Activated CD4-positive, alpha-beta T cell treated with anti-CD3 and anti-CD28 coated beads for 36 hours (primary cell): ENCODE measurements at regions not wholly inside any gene's neighbourhood (a gene's known extent, or its start where the extent isn't known, plus 50 kb on each side); places are given as distances from the start of the nearest gene placed in this dataset.
"Not testable (repeated sequence)": the region's sequence is repeated elsewhere in the genome, so short reads cannot be mapped to it uniquely, and the experiment has no call there.

ENCODE experiments used
- ATAC-seq: fragments of 200-7000 bp; cut with Tn5 transposase; one replicate; pipeline ENCODE4 v1.10.0; 2021; ENCODE audit warnings: mild to moderate bottlenecking, moderate library complexity
- CTCF ChIA-PET: fragments of 350-600 bp; sonication (Branson Sonifier 250); formaldehyde crosslinking; loops from one replicate; lab custom pipeline; 2021; ENCODE audit warnings: antibody characterized with exemption; lab: Charles Lee
- POLR2A ChIA-PET: fragments of 350-600 bp; sonication (Branson Sonifier 250); formaldehyde crosslinking; loops from one replicate; lab custom pipeline; 2021; ENCODE audit warnings: antibody characterized with exemption, inconsistent platforms; lab: Charles Lee
- DNase-seq: peaks from one replicate; pipeline ENCODE4 v3.0.0-alpha.2; 2020
- H3K27ac Mint-ChIP-seq: one replicate; pipeline ENCODE4 v1.8.0; 2021; ENCODE audit warnings: mixed read lengths
- H3K27me3 Mint-ChIP-seq: one replicate; pipeline ENCODE4 v1.8.0; 2021; ENCODE audit warnings: mixed read lengths
- H3K36me3 Mint-ChIP-seq: one replicate; pipeline ENCODE4 v1.8.0; 2021; ENCODE audit warnings: low read depth, mixed read lengths
- H3K4me1 Mint-ChIP-seq: one replicate; pipeline ENCODE4 v1.8.0; 2021; ENCODE audit warnings: mixed read lengths
- H3K4me3 Mint-ChIP-seq: one replicate; pipeline ENCODE4 v1.8.0; 2021; ENCODE audit warnings: mild to moderate bottlenecking, moderate library complexity, mixed read lengths
- H3K9me3 Mint-ChIP-seq: one replicate; pipeline ENCODE4 v1.8.0; 2021; ENCODE audit warnings: low read depth, mixed read lengths
- intact Hi-C, 2 experiments: fragments of 100-400 bp; cut with DNase I in 1 of 2; cut with micrococcal nuclease in 1 of 2; formaldehyde crosslinking; loops; one replicate each; pipeline versions ENCODE4 v1.14.2 to v1.15.1; 2022 to 2024; cut with DNase I, micrococcal nuclease

DNA sequence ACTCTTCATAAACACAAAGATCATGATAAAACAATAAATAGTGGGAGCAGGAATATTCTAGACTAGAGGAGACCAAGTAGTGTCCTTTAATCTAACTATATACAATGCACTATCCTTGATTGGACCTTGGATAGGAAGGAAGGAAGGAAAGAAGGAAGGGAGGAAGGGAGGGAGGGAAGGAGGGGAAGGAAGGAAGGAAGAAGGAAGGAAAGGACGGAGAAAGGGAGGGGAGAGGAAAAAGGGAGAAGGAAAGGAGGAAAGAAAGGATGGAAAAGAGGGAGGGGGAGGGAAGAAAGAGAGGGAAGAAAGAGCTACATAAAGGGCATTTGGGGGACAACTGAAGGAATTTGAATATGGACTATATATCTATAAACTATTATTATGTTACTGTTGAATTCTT is 95.0 kb upstream of the SMARCAD1 start:
- Mint-ChIP-seq H3K9me3 (no peaks in the 10 kb centered on the region), H3K27me3 (peaks cover 4% of the 10 kb centered on the region), H3K4me3 (no peak overlapping the region), H3K27ac (no peak overlapping the region), H3K4me1 (no peaks in the 10 kb centered on the region), H3K36me3 (no peaks in the 10 kb centered on the region)
- no peak for ATAC-seq
- CTCF ChIA-PET: no interaction called here
- DNase-seq: no peak
- POLR2A ChIA-PET: no interaction called here
- intact Hi-C loops: no loop called here

DNA sequence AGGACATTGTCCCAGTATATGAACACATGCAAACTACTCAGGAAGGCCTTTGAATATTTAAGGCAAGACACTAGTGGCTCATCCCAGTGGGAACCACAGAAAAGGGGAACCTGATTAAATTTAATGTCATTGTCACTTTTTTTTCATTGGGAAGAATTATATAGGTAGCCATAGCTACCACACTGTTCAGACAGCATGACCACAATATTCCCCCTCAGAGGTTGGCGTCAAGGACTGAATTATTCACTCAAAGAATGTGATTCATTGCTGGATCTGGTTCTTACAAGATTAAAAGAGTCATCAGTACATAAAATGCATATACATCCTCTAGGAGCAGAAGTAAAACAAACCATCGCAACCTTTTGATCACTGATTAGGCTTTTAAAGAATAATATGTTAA is 92.0 kb upstream of the SMARCAD1 start:
- DNase-seq: no peak
- Mint-ChIP-seq H3K36me3 (no peaks in the 10 kb centered on the region), H3K27ac (no peak overlapping the region), H3K4me1 (no peaks in the 10 kb centered on the region), H3K4me3 (no peak overlapping the region), H3K27me3 (peaks cover 2% of the 10 kb centered on the region), H3K9me3 (no peaks in the 10 kb centered on the region)
- intact Hi-C loops: no loop called here
- no peak for ATAC-seq
- CTCF ChIA-PET: interaction anchor here (0.6 kb wide), 1 partner anchor 402 kb away, joined by 3 read pairs; no protein-coding TSS in a partner anchor
- POLR2A ChIA-PET: interaction anchor here (0.7 kb wide), 1 partner anchor 324 kb away, joined by 3 read pairs; no protein-coding TSS in a partner anchor

DNA sequence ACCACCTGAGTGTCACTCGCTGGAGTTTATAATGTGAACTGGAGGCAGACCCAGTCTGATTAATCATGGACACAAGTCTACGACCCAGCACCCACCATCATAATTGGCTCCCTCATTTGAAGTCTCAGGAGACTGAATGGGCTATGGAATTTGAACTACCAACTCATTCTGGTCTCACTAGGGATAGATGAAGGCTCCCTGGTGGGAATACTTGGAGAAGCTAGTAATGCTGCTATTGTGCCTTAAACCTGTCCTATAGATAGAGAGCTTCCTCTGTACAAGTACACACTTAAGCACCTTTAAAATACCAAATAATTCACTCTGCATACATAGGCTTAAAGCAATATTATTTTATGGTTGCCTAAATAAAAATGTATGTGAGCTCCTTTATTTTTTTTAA is 90.8 kb upstream of the SMARCAD1 start:
- intact Hi-C loops: no loop called here
- no peaks in the 10 kb centered on the region for H3K36me3 Mint-ChIP-seq
- H3K4me3 Mint-ChIP-seq: no peak overlapping the region
- no peaks in the 10 kb centered on the region for H3K9me3 Mint-ChIP-seq
- peaks cover 2% of the 10 kb centered on the region for H3K27me3 Mint-ChIP-seq
- no peak overlapping the region for H3K27ac Mint-ChIP-seq
- ATAC-seq: no peak
- H3K4me1 Mint-ChIP-seq: no peaks in the 10 kb centered on the region
- DNase-seq: no peak
- CTCF ChIA-PET: interaction anchor here (0.6 to 0.8 kb wide), 2 partner anchors 9 to 20 kb away, joined by 3 read pairs; no protein-coding TSS in a partner anchor
- POLR2A ChIA-PET: no interaction called here

DNA sequence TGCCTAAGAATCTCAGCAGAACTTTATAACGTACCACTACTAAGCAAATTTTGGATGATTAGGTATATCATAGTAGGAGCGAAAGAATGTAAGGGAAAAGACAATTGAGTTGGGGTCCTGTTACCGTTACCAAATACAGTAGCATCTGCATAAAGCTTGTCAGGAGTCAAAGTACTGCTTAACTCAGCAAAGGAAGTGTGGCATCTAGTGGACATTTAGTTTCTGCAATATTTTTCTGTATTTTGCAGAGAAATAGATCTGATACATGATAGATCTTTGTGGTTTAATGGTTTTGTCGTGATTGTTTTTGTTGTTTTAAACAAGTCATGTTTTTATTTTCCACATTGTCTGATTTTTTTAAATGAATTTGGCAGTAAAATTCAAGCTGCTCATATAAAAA is 81.0 kb upstream of the SMARCAD1 start:
- DNase-seq: no peak
- no peak for ATAC-seq
- no peak overlapping the region for H3K4me3 Mint-ChIP-seq
- H3K27ac Mint-ChIP-seq: no peak overlapping the region
- H3K36me3 Mint-ChIP-seq: no peaks in the 10 kb centered on the region
- no peaks in the 10 kb centered on the region for H3K4me1 Mint-ChIP-seq
- H3K9me3 Mint-ChIP-seq: no peaks in the 10 kb centered on the region
- intact Hi-C loops: loop anchor here in 1 of 2 experiments (2.0 kb wide), 1 partner anchor 336 kb away; no protein-coding TSS in a partner anchor
- ChIA-PET POLR2A (no interaction called here), CTCF (interaction anchor here (1.5 kb wide), 1 partner anchor 9 kb away, joined by 3 read pairs; no protein-coding TSS in a partner anchor)
- H3K27me3 Mint-ChIP-seq: peaks cover 7% of the 10 kb centered on the region

DNA sequence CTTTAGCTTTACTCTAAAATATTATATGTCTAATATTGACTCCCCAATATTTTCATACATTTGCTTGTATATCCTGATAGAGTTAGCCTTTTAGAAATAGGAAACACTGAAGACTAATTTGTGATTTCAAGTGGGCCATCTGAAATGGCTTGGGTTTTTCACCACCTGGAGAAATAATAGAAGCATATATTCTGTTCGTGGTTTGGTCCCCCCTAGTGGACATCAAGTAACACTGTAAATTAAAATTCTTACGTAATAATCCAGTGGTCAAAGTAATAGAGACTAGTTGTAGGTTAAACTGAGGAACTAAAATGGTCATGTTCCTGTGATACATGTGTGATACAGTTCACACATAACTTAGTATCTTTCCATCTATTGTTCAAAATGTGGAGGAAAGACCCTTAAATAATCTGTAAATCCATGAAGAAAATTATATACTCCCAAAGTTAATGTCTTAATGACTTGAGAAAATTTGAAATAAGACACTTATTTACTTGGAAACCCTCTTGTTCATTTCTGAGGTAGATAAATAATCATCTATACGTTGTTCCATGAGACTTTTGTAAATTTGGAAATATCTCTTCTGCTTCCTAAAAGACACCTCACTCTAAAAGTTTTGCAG is 79.8 kb upstream of the SMARCAD1 start:
- ATAC-seq (no peak), DNase-seq (no peak)
- POLR2A ChIA-PET: no interaction called here
- CTCF ChIA-PET: interaction anchor here (0.6 to 1.0 kb wide), 2 partner anchors 12 to 339 kb away, joined by 3 to 4 read pairs; no protein-coding TSS in a partner anchor
- Mint-ChIP-seq H3K9me3 (no peaks in the 10 kb centered on the region), H3K36me3 (no peaks in the 10 kb centered on the region), H3K4me3 (no peak overlapping the region), H3K27ac (no peak overlapping the region), H3K27me3 (peaks cover 7% of the 10 kb centered on the region), H3K4me1 (no peaks in the 10 kb centered on the region)
- intact Hi-C loops: loop anchor here (1.0 to 2.0 kb wide), 2 partner anchors 337 kb away; no protein-coding TSS in a partner anchor

DNA sequence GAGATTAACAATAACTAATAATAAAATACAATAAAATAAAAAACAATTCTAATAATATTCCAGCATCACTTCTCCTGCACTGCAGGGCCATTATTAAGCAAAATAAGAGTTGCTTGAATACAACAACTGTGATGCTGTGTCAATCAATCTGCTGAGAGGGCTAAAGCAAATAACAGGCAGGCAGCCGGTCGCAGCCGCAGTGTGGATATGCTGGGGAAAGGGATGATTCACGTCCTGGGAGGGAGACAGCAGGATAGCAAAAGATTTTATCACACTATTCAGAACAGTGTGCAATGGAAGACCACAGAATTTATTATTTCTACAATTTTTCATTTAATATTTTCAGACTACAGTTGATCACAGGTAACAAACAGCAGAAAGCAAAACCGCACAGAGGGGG is 76.5 kb upstream of the SMARCAD1 start:
- H3K9me3 Mint-ChIP-seq: no peaks in the 10 kb centered on the region
- no peak overlapping the region for H3K4me3 Mint-ChIP-seq
- POLR2A ChIA-PET: no interaction called here
- CTCF ChIA-PET: no interaction called here
- H3K4me1 Mint-ChIP-seq: no peaks in the 10 kb centered on the region
- no peak overlapping the region for H3K27ac Mint-ChIP-seq
- intact Hi-C loops: no loop called here
- ATAC-seq (no peak), DNase-seq (no peak)
- peaks cover 9% of the 10 kb centered on the region for H3K27me3 Mint-ChIP-seq
- H3K36me3 Mint-ChIP-seq: no peaks in the 10 kb centered on the region

DNA sequence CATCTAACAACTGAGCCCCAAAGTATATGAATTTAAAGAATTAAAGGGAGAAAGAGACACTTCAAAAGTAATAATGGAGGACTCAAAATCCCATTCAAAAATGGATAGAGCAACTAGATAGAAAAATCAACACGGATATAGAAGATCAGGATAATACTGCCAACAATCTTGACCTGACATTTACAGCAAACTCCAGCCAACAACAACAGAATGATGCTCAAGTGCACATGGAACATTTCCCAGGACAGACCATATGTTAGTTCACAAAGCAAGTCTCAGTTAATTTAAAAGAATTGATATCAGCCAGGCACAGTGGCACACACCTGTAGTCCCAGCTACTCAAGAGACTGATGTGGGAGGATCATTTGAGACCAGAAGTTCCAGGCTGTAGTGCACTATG is 72.0 kb upstream of the SMARCAD1 start:
- ChIA-PET POLR2A (no interaction called here), CTCF (interaction anchor here (0.6 kb wide), 1 partner anchor 306 kb away, joined by 3 read pairs; no protein-coding TSS in a partner anchor)
- ATAC-seq (no peak), DNase-seq (no peak)
- no peak overlapping the region for H3K27ac Mint-ChIP-seq
- H3K9me3 Mint-ChIP-seq: no peaks in the 10 kb centered on the region
- intact Hi-C loops: no loop called here
- H3K36me3 Mint-ChIP-seq: no peaks in the 10 kb centered on the region
- peaks cover 4% of the 10 kb centered on the region for H3K27me3 Mint-ChIP-seq
- H3K4me3 Mint-ChIP-seq: no peak overlapping the region
- no peaks in the 10 kb centered on the region for H3K4me1 Mint-ChIP-seq

DNA sequence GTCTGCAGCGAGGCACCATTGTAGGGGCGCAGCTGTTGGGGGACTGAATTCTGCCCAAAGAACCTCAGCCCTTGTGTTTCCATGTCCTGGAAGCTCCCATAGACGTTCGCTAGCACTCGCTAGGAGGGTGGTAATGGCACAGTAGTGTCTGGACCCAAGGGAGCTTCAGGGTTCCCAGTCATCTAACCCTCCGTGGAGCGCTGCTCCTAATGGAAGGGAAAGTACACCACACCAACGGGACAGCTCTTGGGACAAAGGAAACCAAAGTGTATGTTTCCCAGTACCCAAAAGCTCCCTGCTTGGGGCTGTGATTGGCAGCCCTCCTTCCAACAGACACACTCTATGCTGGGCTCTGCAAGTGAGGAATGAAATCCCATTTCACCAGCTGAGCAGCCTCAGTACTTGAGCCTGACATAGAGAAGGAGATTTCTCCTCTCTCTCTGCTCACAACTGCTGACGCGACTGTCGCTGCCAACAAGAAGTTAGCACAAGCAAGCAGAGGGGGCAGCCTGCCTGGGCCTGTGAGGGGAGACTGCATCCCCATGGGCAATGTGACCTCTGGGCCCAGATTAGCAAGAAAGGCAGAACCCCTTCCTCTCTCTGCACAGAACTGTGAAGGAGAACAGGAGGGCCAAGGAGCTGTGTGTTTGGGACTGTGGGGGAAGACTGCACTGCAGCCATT is 67.6 kb upstream of the SMARCAD1 start:
- H3K27me3 Mint-ChIP-seq: peaks cover 2% of the 10 kb centered on the region
- ATAC-seq (no peak), DNase-seq (no peak)
- H3K9me3 Mint-ChIP-seq: no peaks in the 10 kb centered on the region
- no peaks in the 10 kb centered on the region for H3K36me3 Mint-ChIP-seq
- H3K27ac Mint-ChIP-seq: no peak overlapping the region
- intact Hi-C loops: no loop called here
- H3K4me1 Mint-ChIP-seq: no peaks in the 10 kb centered on the region
- CTCF ChIA-PET: interaction anchor here (0.7 to 0.9 kb wide), 2 partner anchors 12 to 22 kb away, joined by 4 read pairs; no protein-coding TSS in a partner anchor
- POLR2A ChIA-PET: no interaction called here
- no peak overlapping the region for H3K4me3 Mint-ChIP-seq

DNA sequence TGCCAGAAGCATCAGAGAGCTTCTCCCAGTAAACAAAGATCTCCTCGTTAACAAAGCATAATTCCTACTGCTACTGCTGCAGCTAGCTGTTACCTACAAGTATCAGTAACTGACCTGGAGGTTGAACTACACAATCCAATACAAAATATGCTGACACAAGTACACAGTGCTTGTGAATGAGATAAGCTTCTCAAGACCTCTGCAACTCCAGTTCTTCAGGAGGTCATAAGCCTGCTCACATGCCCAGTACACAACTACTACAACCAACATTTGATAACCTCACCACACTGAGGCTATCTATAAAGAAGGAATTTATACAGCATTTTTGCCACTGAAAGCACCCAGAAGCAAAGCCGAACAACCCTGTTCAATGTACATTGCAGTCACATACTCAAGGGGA is 66.7 kb upstream of the SMARCAD1 start:
- Mint-ChIP-seq H3K27me3 (no peaks in the 10 kb centered on the region), H3K4me1 (no peaks in the 10 kb centered on the region), H3K27ac (no peak overlapping the region), H3K36me3 (no peaks in the 10 kb centered on the region), H3K4me3 (no peak overlapping the region), H3K9me3 (no peaks in the 10 kb centered on the region)
- intact Hi-C loops: no loop called here
- ChIA-PET POLR2A (no interaction called here), CTCF (interaction anchor here (0.6 kb wide), 1 partner anchor 28 kb away, joined by 3 read pairs; no protein-coding TSS in a partner anchor)
- no peak for DNase-seq
- ATAC-seq: no peak

DNA sequence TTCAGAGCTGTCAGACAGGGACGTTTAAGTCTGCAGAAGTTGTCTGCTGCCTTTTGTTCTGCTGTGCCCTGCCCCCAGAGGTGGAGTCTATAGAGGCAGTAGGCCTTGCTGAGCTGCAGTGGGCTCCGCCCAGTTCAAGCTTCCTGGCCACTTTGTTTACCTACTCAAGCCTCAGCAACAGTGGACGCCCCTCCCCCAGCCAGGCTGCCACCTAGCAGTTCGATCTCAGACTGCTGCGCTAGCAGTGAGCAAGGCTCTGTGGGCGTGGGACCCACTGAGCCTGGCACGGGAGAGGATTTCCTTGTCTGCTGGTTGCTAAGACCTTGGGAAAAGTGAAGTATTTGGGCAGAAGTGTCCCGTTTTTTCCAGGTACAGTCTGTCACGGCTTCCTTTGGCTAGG is 59.6 kb upstream of the SMARCAD1 start:
- ATAC-seq, DNase-seq, H3K9me3 Mint-ChIP-seq, H3K4me1 Mint-ChIP-seq, H3K27ac Mint-ChIP-seq, H3K27me3 Mint-ChIP-seq, CTCF ChIA-PET, H3K4me3 Mint-ChIP-seq, H3K36me3 Mint-ChIP-seq, POLR2A ChIA-PET, intact Hi-C loops: not testable (repeated sequence)

DNA sequence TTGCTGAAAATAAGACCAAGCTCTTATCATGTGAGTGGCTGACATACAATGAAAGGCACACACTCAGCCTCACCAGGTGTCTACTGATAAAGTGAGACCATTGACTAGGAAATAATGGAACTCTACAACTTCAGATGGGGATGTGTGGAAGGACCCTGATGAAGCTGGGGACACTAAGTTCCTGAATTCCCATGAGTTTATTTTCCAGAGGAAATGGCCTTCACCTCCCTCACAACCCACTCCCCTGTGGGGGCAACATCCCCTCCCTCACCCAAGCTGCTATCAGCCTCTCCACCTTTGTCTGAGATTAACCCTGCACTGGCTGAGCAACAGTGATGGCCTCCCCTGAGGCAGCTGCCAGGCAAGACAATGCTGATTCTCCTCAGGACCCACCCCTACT is 55.2 kb upstream of the SMARCAD1 start:
- ATAC-seq (no peak), DNase-seq (no peak)
- CTCF ChIA-PET: interaction anchor here (0.6 kb wide), 1 partner anchor 53 kb away, joined by 3 read pairs; no protein-coding TSS in a partner anchor
- Mint-ChIP-seq H3K4me1 (no peaks in the 10 kb centered on the region), H3K4me3 (no peak overlapping the region), H3K27ac (no peak overlapping the region), H3K36me3 (no peaks in the 10 kb centered on the region), H3K9me3 (no peaks in the 10 kb centered on the region), H3K27me3 (peaks cover 7% of the 10 kb centered on the region)
- POLR2A ChIA-PET: interaction anchor here (0.5 kb wide), 1 partner anchor 184 kb away, joined by 3 read pairs; no protein-coding TSS in a partner anchor
- intact Hi-C loops: no loop called here

DNA sequence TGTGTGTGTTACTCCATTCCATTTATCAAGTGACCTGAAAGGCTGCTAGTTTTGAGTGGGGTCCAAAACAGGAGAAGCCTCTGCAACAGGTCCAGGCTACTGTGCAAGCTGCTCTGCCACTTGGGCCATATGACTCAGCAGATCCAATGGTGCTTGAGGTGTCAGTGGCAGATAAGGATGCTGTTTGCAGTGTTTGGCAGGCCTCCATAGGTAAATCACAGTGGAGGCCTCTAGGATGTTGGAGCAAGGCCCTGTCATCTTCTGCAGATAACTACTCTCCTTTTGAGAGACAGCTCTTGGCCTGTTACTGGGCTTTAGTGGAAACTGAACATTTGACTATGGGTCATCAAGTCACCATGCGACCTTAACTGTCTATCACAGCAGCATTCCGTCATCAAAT is 52.3 kb upstream of the SMARCAD1 start:
- intact Hi-C loops, H3K36me3 Mint-ChIP-seq, DNase-seq, H3K4me3 Mint-ChIP-seq, H3K27me3 Mint-ChIP-seq, ATAC-seq, CTCF ChIA-PET, H3K27ac Mint-ChIP-seq, POLR2A ChIA-PET, H3K9me3 Mint-ChIP-seq, H3K4me1 Mint-ChIP-seq: not testable (repeated sequence)
